Endodermal cell (in vitro differentiated cells): ENCODE measurements at regions not wholly inside any gene's neighbourhood (a gene's known extent, or its start where the extent isn't known, plus 50 kb on each side); places are given as distances from the start of the nearest gene placed in this dataset.
A peak's percentile ranks its signal among the peaks of the same experiment; 100 is the strongest.

Experiments used
- DNase-seq: peaks from one replicate; pipeline ENCODE4 v3.0.0-alpha.2; 2017
- H3K27ac ChIP-seq: 2 replicates; pipeline ENCODE4 v1.5.1; 2013; ENCODE audit warnings: mild to moderate bottlenecking, low read depth, low read length, moderate library complexity
- H3K27me3 ChIP-seq: 2 replicates; pipeline ENCODE4 v1.6.1; 2013; ENCODE audit warnings: mild to moderate bottlenecking, low read length, moderate library complexity; ENCODE audit not compliant: insufficient read depth, control insufficient read depth, poor library complexity, severe bottlenecking
- H3K36me3 ChIP-seq: 2 replicates; pipeline ENCODE4 v1.7.0; 2013; ENCODE audit warnings: mild to moderate bottlenecking, low read length, moderate library complexity; ENCODE audit not compliant: control insufficient read depth, insufficient read depth
- H3K4me1 ChIP-seq: one replicate; pipeline ENCODE4 v1.7.0; 2013; ENCODE audit warnings: low read length; ENCODE audit not compliant: control insufficient read depth, insufficient read depth
- H3K4me3 ChIP-seq: 2 replicates; pipeline ENCODE4 v1.5.1; 2013; ENCODE audit warnings: mild to moderate bottlenecking, low read length, moderate library complexity
- H3K9ac ChIP-seq: 2 replicates; pipeline ENCODE4 v1.6.1; 2013; ENCODE audit warnings: mild to moderate bottlenecking, low read length, moderate library complexity; ENCODE audit not compliant: poor library complexity, severe bottlenecking; ENCODE audit errors: extremely low read depth
- H3K9me3 ChIP-seq: 2 replicates; pipeline ENCODE4 v1.6.1; 2013; ENCODE audit warnings: mild to moderate bottlenecking, low read length, moderate library complexity; ENCODE audit not compliant: control insufficient read depth
- H3K27ac Mint-ChIP-seq: 2 replicates; pipeline ENCODE4 v1.8.0; 2020; ENCODE audit warnings: mixed read lengths
- H3K27me3 Mint-ChIP-seq: 2 replicates; pipeline ENCODE4 v1.8.0; 2021; ENCODE audit warnings: mild to moderate bottlenecking, mixed read lengths; ENCODE audit not compliant: insufficient read depth
- H3K36me3 Mint-ChIP-seq: 2 replicates; pipeline ENCODE4 v1.8.0; 2020; ENCODE audit warnings: low read depth, mixed read lengths
- H3K4me1 Mint-ChIP-seq: 2 replicates; pipeline ENCODE4 v1.8.0; 2020; ENCODE audit warnings: mixed read lengths
- H3K4me3 Mint-ChIP-seq: 2 replicates; pipeline ENCODE4 v1.8.0; 2020; ENCODE audit warnings: mild to moderate bottlenecking, moderate library complexity, mixed read lengths
- H3K9me3 Mint-ChIP-seq: 2 replicates; pipeline ENCODE4 v1.8.0; 2020; ENCODE audit warnings: mild to moderate bottlenecking, mixed read lengths
- WGBS, 2 experiments: methylation state at CpG; one replicate each; pipeline versions ENCODE4 v1.1.5 to v1.1.7; 2013; ENCODE audit warnings: missing lambda C conversion rate in 2 of 2, mixed read lengths in 1 of 2; ENCODE audit not compliant: insufficient coverage in 1 of 2, insufficient read length in 1 of 2; 5-methylcytosine and 5-hydroxymethylcytosine counted together
- TF ChIP-seq, protein P1 (sequence below): fragments of 200-600 bp; sonication (generic); conservative IDR thresholded peaks from 2 replicates; pipeline ENCODE4 v1.5.0; 2021; ENCODE audit warnings: antibody characterized with exemption, mild to moderate bottlenecking

DNA sequence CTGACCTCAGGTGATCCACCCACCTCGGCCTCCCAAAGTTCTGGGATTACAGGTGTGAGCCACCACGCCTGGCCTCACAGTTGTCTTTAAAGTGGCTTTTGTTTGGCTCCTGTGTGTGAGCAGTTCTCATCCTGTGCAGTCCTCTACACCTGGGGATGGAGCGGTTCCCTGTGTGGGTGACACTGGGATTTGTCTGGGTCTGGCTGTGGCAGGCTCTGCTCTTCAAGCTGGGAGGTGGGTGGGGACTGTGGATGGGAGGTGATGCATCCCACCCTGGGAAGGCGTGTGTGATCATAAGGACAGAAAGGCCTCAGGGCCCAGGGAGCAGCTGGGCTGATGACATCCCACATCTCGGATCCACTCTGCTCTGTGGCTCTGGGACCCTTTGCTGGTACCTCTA is 1266.8 kb downstream of the BRD1 start:
- TF ChIP-seq, protein P1, sequence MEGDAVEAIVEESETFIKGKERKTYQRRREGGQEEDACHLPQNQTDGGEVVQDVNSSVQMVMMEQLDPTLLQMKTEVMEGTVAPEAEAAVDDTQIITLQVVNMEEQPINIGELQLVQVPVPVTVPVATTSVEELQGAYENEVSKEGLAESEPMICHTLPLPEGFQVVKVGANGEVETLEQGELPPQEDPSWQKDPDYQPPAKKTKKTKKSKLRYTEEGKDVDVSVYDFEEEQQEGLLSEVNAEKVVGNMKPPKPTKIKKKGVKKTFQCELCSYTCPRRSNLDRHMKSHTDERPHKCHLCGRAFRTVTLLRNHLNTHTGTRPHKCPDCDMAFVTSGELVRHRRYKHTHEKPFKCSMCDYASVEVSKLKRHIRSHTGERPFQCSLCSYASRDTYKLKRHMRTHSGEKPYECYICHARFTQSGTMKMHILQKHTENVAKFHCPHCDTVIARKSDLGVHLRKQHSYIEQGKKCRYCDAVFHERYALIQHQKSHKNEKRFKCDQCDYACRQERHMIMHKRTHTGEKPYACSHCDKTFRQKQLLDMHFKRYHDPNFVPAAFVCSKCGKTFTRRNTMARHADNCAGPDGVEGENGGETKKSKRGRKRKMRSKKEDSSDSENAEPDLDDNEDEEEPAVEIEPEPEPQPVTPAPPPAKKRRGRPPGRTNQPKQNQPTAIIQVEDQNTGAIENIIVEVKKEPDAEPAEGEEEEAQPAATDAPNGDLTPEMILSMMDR, result no peak
- no peak overlapping the region for H3K9ac ChIP-seq
- no peaks in the 10 kb centered on the region for H3K4me1 ChIP-seq
- no peak for DNase-seq
- H3K36me3 ChIP-seq, result no peaks in the 10 kb centered on the region
- Mint-ChIP-seq H3K4me3 (no peak overlapping the region), H3K36me3 (no peaks in the 10 kb centered on the region), H3K4me1 (no peaks in the 10 kb centered on the region), H3K27ac (no peak overlapping the region), H3K9me3 (no peaks in the 10 kb centered on the region), H3K27me3 (no peaks in the 10 kb centered on the region)
- H3K27me3 ChIP-seq, result no peaks in the 10 kb centered on the region
- H3K27ac ChIP-seq, result peak overlapping the region; percentile 58
- H3K9me3 ChIP-seq, result no peaks in the 10 kb centered on the region
- no peak overlapping the region for H3K4me3 ChIP-seq
- WGBS, 2 experiments, result 93 to 97% methylated on average over 3 to 5 of the region's 5 CpGs

DNA sequence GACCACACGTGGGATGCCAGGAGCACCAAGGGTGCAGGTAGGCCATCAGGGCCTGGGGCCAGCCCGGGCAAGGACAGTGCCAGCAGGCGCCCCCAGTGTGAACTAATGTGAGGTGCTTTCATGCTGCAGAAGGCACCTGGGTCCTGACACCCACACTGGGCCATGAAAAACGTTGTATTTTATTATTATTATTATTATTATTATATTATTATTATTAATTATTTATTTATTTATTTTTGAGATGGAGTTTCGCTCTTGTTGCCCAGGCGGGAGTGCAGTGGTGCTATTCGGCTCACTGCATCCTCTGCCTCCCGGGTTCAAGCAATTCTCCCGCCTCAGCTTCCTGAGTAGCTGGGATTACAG is 1267.3 kb downstream of the BRD1 start:
- TF ChIP-seq, protein P1, result no peak
- Histone ChIP-seq H3K4me1 (no peaks in the 10 kb centered on the region), H3K9me3 (no peaks in the 10 kb centered on the region), H3K4me3 (no peak overlapping the region), H3K27me3 (no peaks in the 10 kb centered on the region), H3K36me3 (no peaks in the 10 kb centered on the region), H3K27ac (no peak overlapping the region), H3K9ac (no peak overlapping the region)
- no peak for DNase-seq
- Mint-ChIP-seq H3K36me3 (no peaks in the 10 kb centered on the region), H3K4me3 (no peak overlapping the region), H3K27me3 (no peaks in the 10 kb centered on the region), H3K4me1 (no peaks in the 10 kb centered on the region), H3K27ac (no peak overlapping the region), H3K9me3 (no peaks in the 10 kb centered on the region)
- 91 to 97% methylated on average over 5 to 8 of the region's 9 CpGs for WGBS, 2 experiments

DNA sequence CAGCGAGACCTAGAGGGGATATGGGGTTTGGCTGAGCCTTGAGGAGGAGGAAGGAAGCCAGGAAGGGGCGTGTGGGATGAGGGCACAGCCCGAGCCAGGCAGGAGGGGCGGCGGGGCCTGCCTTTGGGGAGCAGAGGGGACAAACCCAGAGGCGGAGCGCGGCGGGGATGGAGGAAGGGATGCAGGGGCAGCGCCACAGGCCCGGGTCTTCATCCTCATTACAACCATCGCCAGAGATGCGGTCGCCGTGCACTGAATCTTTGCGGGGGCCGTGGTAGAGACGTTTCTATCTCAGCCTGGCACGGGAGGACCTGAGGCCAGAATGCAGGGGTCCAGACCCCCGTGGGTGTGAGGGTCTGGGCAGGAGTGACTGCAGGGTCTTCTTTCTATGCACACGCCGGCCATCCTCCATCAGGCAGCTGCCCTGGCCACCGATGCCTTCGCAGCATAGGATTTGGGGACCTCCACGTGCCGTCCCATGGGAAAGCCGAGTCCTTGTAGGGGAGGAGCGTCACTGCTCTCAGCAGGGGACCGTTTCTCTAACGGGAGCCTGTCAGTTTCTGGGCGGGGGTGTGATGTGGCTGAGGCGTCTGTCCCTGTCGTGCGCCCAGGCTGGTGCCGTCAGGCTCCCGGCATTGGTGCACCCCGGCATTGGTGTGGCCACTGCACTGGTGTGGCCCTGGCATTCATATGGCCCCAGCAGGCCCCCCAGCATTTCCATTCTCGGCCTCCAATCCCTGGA is 1267.9 kb downstream of the BRD1 start:
- DNase-seq, result no peak
- no peak overlapping the region for H3K4me3 ChIP-seq
- H3K9ac ChIP-seq, result no peak overlapping the region
- H3K4me1 Mint-ChIP-seq, result no peaks in the 10 kb centered on the region
- H3K27ac ChIP-seq, result no peak overlapping the region
- H3K9me3 ChIP-seq, result no peaks in the 10 kb centered on the region
- H3K36me3 Mint-ChIP-seq, result no peaks in the 10 kb centered on the region
- TF ChIP-seq, protein P1, result no peak
- no peaks in the 10 kb centered on the region for H3K27me3 Mint-ChIP-seq
- H3K4me1 ChIP-seq, result no peaks in the 10 kb centered on the region
- no peak overlapping the region for H3K4me3 Mint-ChIP-seq
- H3K27ac Mint-ChIP-seq, result no peak overlapping the region
- no peaks in the 10 kb centered on the region for H3K36me3 ChIP-seq
- H3K27me3 ChIP-seq, result no peaks in the 10 kb centered on the region
- H3K9me3 Mint-ChIP-seq, result no peaks in the 10 kb centered on the region
- 90 to 94% methylated on average over 13 to 38 of the region's 38 CpGs for WGBS, 2 experiments
